ELR (cell line): ENCODE measurements at regions not wholly inside any gene's neighbourhood (a gene's known extent, or its start where the extent isn't known, plus 50 kb on each side); places are given as distances from the start of the nearest gene placed in this dataset.

Experiments
- DNase-seq: peaks from one replicate; pipeline ENCODE4 v3.0.0-alpha.2; 2015; ENCODE audit warnings: low read depth

DNA sequence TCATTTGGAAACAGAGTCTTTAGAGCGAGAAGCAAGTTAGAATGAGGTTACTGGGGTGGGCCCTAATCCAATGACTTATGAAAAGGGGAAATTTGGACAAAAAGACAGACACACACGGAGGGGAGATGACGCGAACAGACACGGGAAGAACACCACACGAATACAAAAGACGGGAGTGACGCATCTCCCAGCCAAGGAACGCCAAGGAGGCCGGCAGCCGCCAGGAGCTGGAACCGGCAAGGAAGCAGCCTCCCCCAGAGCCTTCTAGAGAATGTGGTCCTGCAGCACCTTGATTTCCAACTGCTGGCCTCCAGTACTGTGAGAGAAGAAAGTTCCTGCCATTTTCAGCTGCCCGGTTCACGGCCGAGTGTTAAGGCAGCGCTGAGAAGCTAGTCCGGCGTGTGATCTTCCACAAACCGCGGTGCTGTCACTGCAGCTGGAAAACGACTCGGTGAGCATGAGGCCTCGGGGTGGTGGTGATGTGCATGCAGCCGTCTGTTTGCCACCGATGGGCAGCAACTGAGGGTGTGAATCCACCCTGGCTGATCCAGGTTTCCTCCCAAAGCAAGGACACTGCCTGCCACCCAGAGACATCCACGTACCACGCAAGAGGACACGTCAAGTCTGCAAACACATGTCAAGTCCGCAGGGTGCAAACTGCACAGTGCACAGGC, 124.5 kb downstream of the NCOR2 start:
- DNase-seq: no peak

DNA sequence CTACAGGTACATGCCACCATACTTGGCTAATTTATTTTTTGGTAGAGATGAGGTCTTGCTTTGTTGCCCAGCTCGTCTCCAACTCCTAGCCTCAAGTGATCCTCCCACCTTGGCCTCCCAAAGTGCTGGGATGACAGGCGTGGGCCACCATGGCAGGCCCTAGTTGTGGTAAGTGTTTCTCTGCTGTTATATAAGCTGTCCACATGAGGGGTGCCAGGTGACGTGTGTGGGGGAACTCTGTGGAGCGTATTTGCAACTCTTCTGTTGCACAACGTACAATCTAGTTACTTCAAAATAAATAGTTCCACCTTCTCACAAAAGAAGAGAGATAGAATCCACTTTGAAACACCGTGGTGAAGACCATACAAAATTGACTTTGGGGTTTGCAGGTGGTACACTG, 125.1 kb downstream of the NCOR2 start:
- DNase-seq: no peak

DNA sequence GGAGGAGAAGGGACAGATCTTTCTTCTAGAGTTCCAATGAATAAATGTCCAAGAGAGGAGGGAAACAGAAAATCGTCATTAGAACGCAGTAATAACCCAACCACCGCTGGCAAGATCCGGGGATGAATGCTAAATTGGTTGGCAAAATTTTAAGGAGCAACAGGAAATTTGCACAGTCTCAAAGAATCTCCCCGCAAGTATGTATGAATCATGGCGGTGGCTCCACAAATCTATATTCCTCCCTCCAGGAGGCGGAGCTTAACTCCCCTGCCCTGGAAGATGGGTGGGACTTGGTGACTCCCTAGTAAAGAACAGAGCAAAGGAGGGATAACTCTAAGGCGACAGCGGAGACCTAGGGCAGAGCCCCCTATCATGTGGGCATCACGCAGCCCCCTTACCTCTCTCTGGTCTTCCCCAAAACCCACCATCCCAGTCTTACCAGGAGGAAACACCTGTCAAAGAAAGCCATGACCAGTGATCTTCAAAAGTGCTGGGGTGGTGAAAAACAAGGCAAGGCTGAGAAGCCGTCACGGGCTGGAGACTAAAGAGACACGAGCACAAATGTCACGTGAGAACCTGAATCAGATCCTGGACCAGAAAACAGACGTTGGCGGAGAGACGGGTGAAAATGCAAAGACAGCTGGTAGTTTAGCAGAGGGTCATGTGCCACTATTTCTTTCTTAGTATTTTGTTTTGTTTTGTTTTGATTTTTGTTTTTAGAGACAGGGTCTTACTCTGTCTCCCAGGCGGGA, 125.8 kb downstream of the NCOR2 start:
- peak; percentile 98 for DNase-seq

DNA sequence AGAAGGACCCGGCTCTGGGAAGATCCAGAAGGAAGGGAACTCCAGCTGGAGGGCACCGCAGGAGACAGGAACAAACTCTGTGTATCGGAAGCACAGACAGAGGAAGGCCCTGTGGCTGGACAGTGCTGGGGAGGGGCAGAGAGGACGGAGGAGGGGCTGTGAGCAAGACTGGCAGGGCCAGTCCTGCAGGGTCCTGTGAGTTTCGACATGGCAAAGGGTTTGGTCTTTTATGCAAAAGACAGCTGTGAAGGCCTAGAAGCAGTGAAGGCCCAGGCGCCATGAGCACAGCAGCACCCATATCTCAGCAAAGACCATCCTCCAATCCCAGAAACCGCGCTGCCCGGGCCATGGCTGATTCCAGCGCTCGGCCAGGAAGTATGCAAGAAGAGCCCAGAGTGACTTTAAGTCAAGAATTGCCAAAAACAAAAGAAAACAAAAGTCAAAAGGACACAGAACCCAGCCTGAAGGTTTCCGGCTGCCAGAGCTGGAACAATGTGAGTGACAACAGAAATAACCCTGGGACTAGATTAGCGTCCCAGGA, 126.5 kb downstream of the NCOR2 start:
- DNase-seq: peak; percentile 35

DNA sequence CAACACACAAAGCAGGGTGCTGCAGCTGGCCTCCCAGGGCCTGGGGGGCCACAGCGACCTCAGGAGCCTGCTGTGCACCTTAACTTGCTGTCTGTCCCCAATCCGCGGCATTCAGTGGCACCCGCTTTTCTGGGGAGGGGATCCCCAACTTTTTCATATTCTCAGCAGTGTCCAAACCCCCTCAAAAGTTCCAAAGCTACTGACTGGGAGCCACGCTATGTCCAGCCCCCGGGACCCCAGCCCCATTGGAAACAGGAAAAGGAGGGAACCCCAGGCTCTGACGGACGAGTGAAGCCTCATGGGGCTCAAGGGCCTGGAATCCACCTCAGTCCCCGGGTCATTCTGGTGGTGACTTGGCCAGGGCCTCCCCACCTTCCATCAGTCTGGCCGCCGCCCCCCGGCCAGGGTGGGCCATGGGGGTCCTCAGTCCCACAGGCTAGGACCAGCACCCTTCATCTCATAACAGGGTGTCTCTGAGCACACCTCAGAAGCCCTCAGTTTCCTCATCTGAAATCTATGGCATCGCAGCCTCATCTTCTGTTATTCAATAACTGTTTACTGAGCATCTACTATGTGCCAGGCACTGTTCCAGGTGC, 127.3 kb downstream of the NCOR2 start:
- DNase-seq: no peak

DNA sequence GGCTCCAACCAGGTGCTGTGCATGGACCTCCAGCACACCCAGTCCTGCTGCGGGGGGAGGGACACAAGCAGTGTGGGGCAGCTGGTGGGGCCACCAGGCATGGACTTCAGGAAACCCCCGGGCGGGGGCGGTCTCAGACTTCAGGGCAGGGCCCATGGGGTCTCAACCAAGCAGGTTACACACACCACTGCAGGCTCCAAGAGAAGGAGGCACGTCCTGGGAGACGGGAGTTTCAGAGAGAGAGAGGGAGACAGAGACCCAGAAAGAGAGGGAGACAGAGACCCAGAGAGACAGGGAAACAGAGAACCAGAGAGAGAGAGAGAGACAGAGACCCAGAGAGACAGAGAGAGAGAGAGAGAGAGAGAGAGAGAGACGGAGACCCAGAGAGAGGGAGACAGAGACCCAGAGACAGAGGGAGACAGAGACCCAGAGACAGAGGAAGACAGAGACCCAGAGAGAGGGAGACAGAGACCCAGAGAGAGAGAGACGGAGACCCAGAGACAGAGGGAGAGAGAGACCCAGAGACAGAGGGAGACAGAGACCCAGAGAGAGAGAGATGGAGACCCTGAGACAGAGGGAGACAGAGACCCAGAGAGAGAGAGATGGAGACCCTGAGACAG, 128.9 kb downstream of the NCOR2 start:
- no peak for DNase-seq

DNA sequence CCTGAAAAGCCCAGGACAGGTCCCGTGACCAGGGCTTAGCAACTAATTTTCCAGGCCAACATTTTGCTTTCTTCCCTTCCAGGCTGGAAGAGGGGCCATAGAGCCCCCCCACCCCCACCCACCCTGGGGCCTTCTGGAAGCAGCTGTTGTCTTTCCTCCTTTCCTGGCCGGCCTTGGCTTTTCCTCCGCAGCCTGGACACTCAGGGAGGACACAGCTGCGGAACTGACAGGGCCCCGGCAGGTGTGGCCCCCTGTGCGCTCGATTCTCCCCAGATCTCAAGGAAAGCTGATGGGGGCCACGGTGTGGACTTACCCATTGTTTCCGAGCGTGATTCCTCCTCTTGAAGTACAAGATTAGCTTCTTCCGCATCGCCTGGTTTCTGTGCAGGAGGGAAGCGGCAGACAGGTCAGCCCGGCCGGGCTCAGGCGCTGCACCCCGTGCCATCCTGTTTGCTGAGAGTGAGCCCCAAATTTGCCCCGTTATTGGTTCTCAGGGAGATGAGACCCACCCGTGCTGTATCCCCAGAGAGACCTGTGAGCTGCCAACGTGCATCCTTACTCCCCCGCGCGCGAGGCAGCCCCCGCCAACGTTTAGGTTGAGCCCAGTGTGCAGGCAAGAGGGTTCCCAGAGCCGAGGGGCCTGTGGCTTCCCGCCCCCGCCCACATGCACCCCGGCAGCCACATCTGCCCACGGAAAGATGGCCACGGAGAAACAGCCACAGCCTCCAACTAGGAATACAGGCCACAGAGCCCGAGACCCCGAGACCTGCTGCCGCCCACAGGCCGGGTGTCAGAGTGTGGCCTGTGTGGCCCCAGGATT, 129.6 kb downstream of the NCOR2 start:
- DNase-seq: no peak

DNA sequence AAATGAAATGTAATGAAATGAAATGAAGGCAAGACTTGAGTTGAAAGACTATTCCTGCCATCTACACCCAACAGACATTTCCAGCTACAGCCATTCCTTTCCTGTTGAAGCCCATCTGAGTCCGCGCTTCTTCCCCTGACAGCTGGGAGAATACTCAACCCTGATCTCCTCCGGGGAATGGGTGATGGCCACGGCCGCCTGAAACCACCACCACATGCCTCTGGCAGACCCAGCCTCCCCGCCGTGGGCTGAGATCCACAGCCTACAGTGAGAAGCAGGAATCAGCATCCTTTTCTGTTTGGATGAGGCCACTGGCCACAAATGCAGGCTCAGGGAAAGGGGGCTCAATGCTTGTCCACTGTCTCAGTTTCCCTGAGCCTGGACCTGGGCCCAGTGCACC, 130.3 kb downstream of the NCOR2 start:
- no peak for DNase-seq

DNA sequence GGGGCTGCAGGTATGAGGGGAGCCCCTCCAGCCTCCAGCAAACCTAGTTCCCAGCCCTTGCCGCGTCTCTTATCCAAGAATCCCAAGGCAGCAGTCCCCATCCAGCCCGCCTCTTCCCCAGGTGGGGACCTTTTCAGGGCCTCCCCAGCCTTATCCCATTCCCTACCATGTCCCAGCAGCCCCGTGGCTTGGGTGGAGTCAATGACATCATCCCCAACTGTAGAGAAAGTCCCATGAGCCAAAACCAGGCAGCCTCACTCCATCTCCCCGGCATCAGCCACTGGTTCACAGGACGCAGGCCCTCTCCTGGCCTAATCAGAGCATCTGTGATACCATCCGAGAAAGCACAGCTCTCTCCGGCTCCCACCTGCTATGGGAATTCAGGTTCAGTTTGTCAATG, 131.0 kb downstream of the NCOR2 start:
- DNase-seq: peak; percentile 27

DNA sequence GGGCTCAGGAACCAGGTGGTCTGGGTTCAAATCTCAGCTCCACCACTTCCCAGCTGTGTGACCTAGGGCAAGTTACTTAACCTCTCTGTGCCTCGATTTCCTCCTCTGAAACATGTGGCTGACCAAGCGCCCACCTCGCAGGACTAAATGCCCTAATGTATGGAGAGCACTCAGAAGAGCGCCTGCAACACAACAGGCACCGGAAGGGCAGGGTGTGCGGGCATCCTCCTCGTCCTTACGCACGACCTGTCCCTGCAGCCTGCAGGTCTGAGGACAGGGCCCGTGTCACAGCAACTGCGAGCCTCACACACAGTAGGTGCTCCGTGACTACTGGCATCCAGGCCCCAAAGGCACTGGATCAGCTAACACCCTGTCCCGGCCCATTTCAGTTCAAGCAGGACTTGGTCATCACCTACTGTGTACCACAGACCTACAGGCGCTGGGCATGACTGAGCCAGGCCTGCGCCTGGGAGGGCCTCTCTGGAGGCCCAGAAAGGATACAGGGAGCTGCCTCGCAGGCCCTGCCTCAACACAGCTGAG, 131.5 kb downstream of the NCOR2 start:
- no peak for DNase-seq

DNA sequence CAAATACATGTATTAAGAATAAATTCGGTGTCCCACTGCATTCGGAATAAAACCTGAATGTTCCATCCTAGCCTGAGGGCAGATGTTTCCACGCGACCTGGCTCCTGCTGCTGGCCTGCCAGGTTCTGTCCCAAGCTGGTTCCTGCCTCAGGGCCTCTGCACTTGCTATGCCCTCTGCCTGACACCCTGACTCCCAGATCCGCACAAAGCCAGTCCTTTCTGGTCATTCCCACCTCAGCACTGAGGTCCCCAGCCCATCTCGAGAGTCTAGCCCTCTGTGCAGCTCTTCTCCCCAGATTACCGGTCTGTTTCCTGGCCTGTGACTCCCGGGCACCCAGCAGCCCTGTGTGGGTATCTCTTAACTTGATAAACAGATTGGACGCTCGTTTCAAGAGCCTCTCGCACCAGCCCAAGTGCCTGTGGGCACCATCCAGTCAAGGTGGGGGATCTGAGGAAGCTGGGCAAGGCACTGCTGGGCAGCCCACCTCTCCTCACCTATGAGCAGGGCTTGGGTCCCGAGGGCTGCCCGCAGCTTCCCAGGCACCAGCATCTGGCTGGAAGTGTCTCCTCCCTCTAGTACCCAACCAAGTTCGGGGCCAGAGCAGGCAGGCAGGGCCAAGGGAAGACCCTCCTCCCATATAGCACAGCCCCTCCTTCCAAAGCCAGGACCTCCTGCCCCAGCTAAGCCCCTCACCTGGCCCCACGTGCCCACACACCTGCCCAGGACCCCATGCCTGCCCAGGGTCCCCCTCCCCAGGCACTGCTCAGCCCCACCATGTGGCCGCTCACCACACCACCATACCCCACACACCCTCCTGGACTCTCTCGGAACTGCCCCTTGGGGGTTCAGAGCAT, 132.2 kb downstream of the NCOR2 start:
- DNase-seq: no peak

DNA sequence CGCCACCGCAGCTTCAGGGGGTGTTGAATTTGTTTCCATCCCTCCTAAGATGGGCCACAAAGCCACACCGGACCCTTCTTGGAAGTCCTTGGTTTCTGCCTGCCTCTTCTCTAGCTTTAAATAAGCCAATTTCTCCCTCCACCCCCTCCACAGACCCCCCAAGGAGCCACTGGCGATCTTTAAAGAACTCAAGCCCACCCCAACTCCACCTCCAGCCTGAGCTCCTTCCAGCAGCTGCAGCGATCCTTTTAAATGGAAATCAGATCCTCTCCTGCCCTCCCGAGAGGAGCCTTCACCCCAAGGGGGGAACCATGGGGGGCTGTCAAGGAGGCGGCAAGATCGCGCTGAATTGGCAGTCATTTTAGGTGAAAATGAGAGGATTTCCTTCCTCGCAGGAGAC, 133.1 kb downstream of the NCOR2 start:
- no peak for DNase-seq

DNA sequence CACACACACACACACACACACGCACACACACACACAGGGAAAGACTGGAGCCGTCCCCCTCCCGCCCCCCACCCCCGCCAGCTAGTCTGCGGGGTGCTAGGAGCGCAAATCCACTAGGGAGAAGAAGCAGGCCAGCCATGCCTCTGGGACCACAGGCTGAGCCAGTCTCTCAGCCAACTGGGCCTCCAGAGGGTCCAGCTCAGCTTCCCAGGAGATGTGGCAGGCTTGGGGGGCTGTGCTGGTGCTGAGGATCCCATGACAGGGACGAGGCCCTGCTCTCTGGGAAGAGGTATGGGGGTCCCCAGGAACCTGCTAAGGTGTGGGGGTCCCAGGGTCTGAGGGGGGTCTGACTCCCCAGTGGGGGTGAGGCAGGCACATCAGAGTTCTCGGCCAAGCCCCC, 133.5 kb downstream of the NCOR2 start:
- no peak for DNase-seq

DNA sequence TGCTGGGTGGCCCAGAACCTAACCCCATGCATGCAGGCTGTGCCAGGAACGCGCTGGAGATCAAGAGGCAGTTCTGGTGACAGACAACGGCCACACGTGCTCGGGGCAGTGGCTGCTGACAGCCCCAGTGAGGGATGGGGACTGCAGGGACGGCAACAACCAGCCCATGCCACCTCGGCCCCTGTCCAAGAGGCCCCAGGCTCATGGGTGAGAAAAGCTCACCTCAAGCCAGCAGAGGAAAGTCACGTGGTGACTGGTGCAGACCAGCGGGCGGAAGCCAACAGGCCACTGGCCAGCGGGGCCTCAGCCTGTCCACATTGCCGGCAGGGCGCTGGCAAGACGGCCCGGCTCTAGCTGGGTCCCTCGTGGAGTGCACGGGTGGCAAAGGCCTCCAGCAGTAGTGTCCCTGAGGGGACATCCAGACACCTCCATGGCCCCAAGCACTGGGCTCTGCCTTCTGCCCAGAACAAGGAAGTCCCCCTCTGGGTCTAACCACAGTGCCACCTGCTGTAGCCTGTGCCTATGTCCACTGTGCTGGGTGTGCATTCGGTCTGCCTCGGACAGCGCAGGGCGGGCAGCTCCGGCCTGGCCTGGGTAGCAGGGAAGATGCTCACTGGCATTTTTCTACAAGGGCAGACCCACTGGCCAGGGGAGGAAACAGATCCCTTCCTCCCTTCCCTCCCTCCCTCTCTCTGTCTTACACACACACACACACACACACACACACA, 134.1 kb downstream of the NCOR2 start:
- DNase-seq: no peak

DNA sequence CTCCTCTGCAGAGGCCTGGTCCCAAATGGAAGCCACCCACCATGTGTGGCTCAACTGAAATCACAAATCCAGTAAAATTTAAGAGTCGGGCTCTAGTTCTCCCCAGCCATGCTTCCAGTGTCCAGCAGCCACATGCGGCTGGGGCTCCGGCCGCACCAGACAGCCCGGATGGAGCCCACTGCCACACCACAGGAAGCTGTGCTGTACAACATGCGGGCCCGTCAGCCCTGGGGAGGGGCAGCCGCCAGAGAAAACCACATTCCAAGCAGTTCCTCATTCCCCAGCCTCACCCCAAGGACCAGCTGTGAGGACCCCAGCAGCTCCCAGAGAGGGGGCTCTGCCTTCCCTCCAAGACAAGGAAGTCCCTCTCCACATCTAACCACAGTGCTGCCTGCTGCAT, 135.0 kb downstream of the NCOR2 start:
- no peak for DNase-seq

DNA sequence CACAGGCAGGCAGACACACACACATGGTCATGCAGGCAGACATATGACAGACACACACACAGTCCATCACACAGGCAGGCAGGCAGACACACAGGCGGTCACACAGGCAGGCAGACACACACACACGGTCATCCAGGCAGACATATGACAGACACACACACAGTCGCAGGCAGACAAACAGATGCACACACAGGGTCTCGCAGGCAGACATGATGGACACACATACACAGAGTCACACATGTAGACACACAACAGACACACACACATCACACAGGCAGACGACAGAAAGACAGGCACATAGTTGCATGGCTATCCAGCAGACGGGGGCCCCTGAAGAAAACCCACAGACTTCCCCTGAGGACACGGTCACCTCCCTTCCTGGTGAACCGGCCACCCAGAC, 135.4 kb downstream of the NCOR2 start:
- DNase-seq: no peak

DNA sequence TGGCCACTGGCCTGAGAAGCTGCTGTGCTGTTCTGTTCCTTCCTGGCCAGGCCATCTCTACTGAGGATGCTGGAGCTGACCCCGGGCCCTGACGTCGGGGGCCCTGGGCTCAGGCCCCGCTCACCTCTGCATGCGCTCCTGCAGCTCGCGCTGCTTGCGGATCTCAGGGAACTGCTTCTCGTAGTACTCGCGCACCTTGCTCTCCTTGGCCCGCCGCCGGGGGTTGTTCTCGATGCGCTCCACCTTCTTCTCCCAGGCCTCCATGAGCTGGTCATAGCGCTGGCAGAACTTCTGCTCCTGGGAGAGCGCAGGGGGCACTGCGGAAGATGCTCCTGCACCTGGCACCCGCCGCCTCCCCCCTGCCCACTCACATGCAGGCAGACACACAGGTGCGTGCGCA, 135.6 kb downstream of the RFLNA start:
- no peak for DNase-seq

DNA sequence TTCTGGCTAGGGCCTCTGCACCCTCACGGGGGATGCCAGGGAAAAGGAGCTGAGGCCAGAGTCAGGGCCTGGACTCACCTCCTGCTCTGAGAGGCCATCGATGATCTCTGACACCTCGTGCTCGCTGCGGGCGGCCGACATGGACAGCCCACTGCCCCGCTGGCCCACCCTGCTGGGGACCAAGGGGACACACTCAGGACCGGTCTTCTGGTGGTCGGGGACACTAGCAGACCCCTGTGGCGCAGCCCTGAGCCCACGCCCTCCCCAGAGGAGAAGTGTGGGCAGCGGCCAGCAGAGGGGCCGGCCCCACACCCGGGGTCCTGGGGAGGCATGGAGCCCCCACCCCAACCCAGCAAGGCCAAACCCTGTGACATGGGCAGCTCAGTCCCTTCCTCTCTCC, 134.6 kb downstream of the RFLNA start:
- no peak for DNase-seq

DNA sequence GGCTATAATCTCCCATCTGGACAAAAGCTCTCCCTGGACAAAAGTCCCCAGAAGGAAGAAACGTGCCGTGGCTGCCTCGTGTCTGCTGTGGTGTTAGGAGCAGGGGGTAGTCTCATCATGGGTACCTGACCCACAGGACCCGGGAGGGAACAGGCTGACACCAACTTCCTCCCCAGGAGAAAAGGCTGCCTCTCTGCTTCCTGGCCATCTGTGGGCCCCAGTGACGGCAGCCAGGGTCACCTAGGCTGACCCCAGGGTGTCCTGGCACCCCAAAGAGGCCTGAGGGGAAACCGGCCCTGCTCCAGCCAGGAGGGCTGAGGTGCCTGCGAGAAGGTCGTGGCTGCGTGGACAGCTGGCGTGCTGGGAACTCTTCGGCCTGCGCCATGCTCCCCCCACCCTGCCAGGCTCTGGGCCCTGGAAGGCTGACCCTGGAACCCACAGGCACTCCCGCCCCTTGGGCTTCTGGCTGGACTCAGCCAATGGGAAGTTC, 133.9 kb downstream of the RFLNA start:
- DNase-seq: peak; percentile 45
